ENCODE measurements at regions not wholly inside any gene's neighbourhood (a gene's known extent, or its start where the extent isn't known, plus 50 kb on each side); places are given as distances from the start of the nearest gene placed in this dataset.

DNA sequence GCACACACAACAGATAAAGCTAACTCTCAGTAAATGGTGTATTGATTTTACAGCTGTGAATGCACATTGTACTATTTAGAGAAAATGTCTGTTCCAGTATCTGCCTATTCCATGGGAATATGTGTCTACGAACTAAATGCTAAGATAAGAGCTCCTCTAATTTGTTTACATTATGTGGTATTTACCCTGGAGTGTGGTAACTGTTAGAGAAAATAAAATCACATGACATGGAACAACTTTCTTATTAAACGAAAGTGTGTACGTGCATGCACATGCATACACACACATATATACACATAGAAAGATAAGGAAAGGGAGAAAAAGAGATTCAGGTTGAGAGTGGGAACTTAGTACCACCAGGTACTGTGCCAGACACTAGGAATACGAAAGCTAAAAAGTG, 1151.7 kb upstream of the TENM4 start:
- TF ChIP-seq EP300 (IDR thresholded peaks at IDR 0.05; ENCODE audit: borderline replicate concordance) = no peak
- TF ChIP-seq EGR1 (IDR thresholded peaks at IDR 0.05) = no peak
- no peak for TF ChIP-seq CREB1 (IDR thresholded peaks at IDR 0.05; ENCODE audit: low read depth)
- TF ChIP-seq, protein P1, sequence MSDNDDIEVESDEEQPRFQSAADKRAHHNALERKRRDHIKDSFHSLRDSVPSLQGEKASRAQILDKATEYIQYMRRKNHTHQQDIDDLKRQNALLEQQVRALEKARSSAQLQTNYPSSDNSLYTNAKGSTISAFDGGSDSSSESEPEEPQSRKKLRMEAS (IDR thresholded peaks at IDR 0.05) = no peak
- TF ChIP-seq RAD21 (IDR thresholded peaks at IDR 0.05; ENCODE audit: low read depth) = no peak
- no peak for TF ChIP-seq ZBTB7A (IDR thresholded peaks at IDR 0.05; ENCODE audit: low read depth)

Measured in Ishikawa (cell line).